GM12878 (cell line): ENCODE measurements at regions not wholly inside any gene's neighbourhood (a gene's known extent, or its start where the extent isn't known, plus 50 kb on each side); places are given as distances from the start of the nearest gene placed in this dataset.
"Not testable (repeated sequence)": the region's sequence is repeated elsewhere in the genome, so short reads cannot be mapped to it uniquely, and the experiment has no call there.

ENCODE experiments used
- ATAC-seq: fragments of 200-7000 bp; cut with Tn5 transposase; 3 replicates; pipeline ENCODE4 v1.9.1; 2020; ENCODE audit warnings: mild to moderate bottlenecking, moderate library complexity
- BruUV-seq: library from RNA; stranded (reverse); fragments of 400-500 nt; replicated peaks from 2 replicates; lab custom pipeline; 2021; lab: Mats Ljungman, UMichigan
- CTCF ChIA-PET: fragments of 300-600 bp; sonication (Branson Sonifier 250); formaldehyde crosslinking; extraction: SDS; loops from one replicate; lab custom pipeline; 2021; ENCODE audit warnings: inconsistent platforms; lab: Yijun Ruan, JAX
- POLR2A ChIA-PET: fragments of 350-600 bp; formaldehyde crosslinking; extraction: SDS; loops from one replicate; lab custom pipeline; 2021; ENCODE audit warnings: inconsistent platforms; lab: Charles Lee
- RAD21 ChIA-PET: fragments of 300-600 bp; sonication (Branson Sonifier 250); formaldehyde crosslinking; loops from one replicate; lab custom pipeline; 2023; ENCODE audit warnings: antibody characterized with exemption; ENCODE audit not compliant: unreplicated experiment; lab: Charles Lee
- SMC1A ChIA-PET: fragments of 300-600 bp; sonication (Branson Sonifier 250); formaldehyde crosslinking; loops from one replicate; lab custom pipeline; 2023; ENCODE audit not compliant: unreplicated experiment, uncharacterized antibody; lab: Charles Lee
- DNase-seq: peaks from one replicate; pipeline ENCODE4 v3.0.0-alpha.2; 2011; ENCODE audit warnings: low read depth, low spot score
- FAIRE-seq: peaks from 3 replicates; lab custom pipeline; 2011; peaks lifted over from hg19 to GRCh38; lab: Jason Lieb, UNC
- H2AFZ ChIP-seq: 2 replicates; pipeline ENCODE4 v1.6.0; 2011; ENCODE audit warnings: low read depth, low read length, control low read depth; ENCODE audit not compliant: control insufficient read depth
- H3K27ac ChIP-seq: 2 replicates; pipeline ENCODE4 v1.5.1; 2011; ENCODE audit warnings: control low read depth; ENCODE audit not compliant: control insufficient read depth, insufficient read depth
- H3K27me3 ChIP-seq, 2 experiments: replicated peaks in 1 of 2; 2 replicates each; pipeline versions ENCODE4 v1.6.0 to v1.6.1; 2011; ENCODE audit warnings: low read length in 1 of 2; ENCODE audit not compliant: control insufficient read depth in 2 of 2, insufficient read depth in 2 of 2
- H3K36me3 ChIP-seq, 2 experiments: 2 replicates each; pipeline ENCODE4 v1.5.1; 2011; ENCODE audit warnings: low read length in 1 of 2; ENCODE audit not compliant: control insufficient read depth in 2 of 2, insufficient read depth in 2 of 2
- H3K4me1 ChIP-seq: 2 replicates; pipeline ENCODE4 v1.6.1; 2011; ENCODE audit warnings: mild to moderate bottlenecking, low read length, moderate library complexity, mixed read lengths; ENCODE audit not compliant: control insufficient read depth, insufficient read depth
- H3K4me2 ChIP-seq: 2 replicates; pipeline ENCODE4 v1.6.0; 2011; ENCODE audit warnings: control low read depth; ENCODE audit not compliant: control insufficient read depth, insufficient read depth
- H3K4me3 ChIP-seq: fragments of 200-600 bp; sonication (generic); 2 replicates; pipeline ENCODE4 v1.5.1; 2016
- H3K79me2 ChIP-seq: 2 replicates; pipeline ENCODE4 v1.6.0; 2011; ENCODE audit warnings: low read length; ENCODE audit not compliant: control insufficient read depth, insufficient read depth
- H3K9ac ChIP-seq: 2 replicates; pipeline ENCODE4 v1.8.0; 2011; ENCODE audit warnings: low read length, control low read depth, mixed read lengths; ENCODE audit not compliant: control insufficient read depth, insufficient read depth
- H3K9me3 ChIP-seq: replicated peaks from 3 replicates; pipeline ENCODE4 v1.5.1; 2011; ENCODE audit warnings: mild to moderate bottlenecking, low read length; ENCODE audit not compliant: control insufficient read depth, insufficient read depth
- H4K20me1 ChIP-seq: 2 replicates; pipeline ENCODE4 v1.6.0; 2011; ENCODE audit not compliant: control insufficient read depth, insufficient read depth
- CHD4 ChIP-seq: fragments of 200-600 bp; sonication (generic); IDR thresholded peaks from 2 replicates; pipeline ENCODE4 v1.6.1; 2016; ENCODE audit warnings: mild to moderate bottlenecking
- WGBS: methylation state at CpG from one replicate; pipeline ENCODE4 v1.1.6; 2016; ENCODE audit warnings: low lambda C conversion rate; ENCODE audit not compliant: insufficient replicate concordance, insufficient coverage; ENCODE audit errors: missing lambda C conversion rate; 5-methylcytosine and 5-hydroxymethylcytosine counted together
- in situ Hi-C: fragments of 300-500 bp; cut with MboI; formaldehyde crosslinking; loops from 9 replicates; pipeline ENCODE4 v1.14.3; 2018; ENCODE audit warnings: mixed read lengths
- intact Hi-C: fragments of 100-400 bp; cut with micrococcal nuclease; formaldehyde crosslinking; loops from one replicate; pipeline ENCODE4 v1.14.2; 2022; ENCODE audit not compliant: unreplicated experiment

- 67% methylated on average over 18 of the region's 20 CpGs for WGBS
- H3K79me2 ChIP-seq, H3K9ac ChIP-seq, H3K4me1 ChIP-seq, ATAC-seq, H3K4me3 ChIP-seq, H3K9me3 ChIP-seq, CTCF ChIA-PET, H4K20me1 ChIP-seq, H2AFZ ChIP-seq, BruUV-seq, SMC1A ChIA-PET, intact Hi-C loops, RAD21 ChIA-PET, H3K27me3 ChIP-seq, H3K36me3 ChIP-seq, H3K4me2 ChIP-seq, POLR2A ChIA-PET, DNase-seq, FAIRE-seq, in situ Hi-C loops, H3K27ac ChIP-seq: not testable (repeated sequence)
These were observed 146.9 kb upstream of the APOOL start for GRCh38 chrX:84856791-84857190.

GRCh38 chrX:84858771-84859170 lies 144.9 kb upstream of the APOOL start:
- DNase-seq, intact Hi-C loops: not testable (repeated sequence)
- FAIRE-seq = peak; percentile 92

GRCh38 chrX:84865113-84865512 lies 138.6 kb upstream of the APOOL start:
- Histone ChIP-seq H3K9ac (no peak overlapping the region), H3K9me3 (no peaks in the 10 kb centered on the region), H4K20me1 (no peaks in the 10 kb centered on the region), H3K27ac (no peak overlapping the region), H3K4me3 (no peak overlapping the region), H2AFZ (no peak overlapping the region), H3K27me3 (no peaks in the 10 kb centered on the region), H3K4me1 (no peaks in the 10 kb centered on the region), H3K4me2 (no peak overlapping the region), H3K36me3 (no peaks in the 10 kb centered on the region), H3K79me2 (no peaks in the 10 kb centered on the region)
- ATAC-seq = no peak
- ChIA-PET SMC1A (no interaction called here), POLR2A (no interaction called here), CTCF (no interaction called here), RAD21 (no interaction called here)
- intact Hi-C loops (no loop called here), in situ Hi-C loops (no loop called here)
- no peak for TF ChIP-seq CHD4
- no peak for FAIRE-seq
- no peak for DNase-seq
- BruUV-seq = no TSS peak

More at GRCh38 chrX:84858771-84859170, 144.9 kb upstream of the APOOL start:
- BruUV-seq, H3K4me3 ChIP-seq, H3K4me2 ChIP-seq, H3K9me3 ChIP-seq, H4K20me1 ChIP-seq, H2AFZ ChIP-seq, in situ Hi-C loops, H3K4me1 ChIP-seq, CTCF ChIA-PET, RAD21 ChIA-PET, H3K36me3 ChIP-seq, H3K27ac ChIP-seq, SMC1A ChIA-PET, ATAC-seq, H3K27me3 ChIP-seq, H3K9ac ChIP-seq, POLR2A ChIA-PET, H3K79me2 ChIP-seq: not testable (repeated sequence)
- 0% methylated on average over 1 of the region's 2 CpGs for WGBS

- CTCF ChIA-PET, DNase-seq, H3K4me1 ChIP-seq, H3K27ac ChIP-seq, H3K4me3 ChIP-seq, H3K79me2 ChIP-seq, ATAC-seq, H3K36me3 ChIP-seq, H3K9ac ChIP-seq, intact Hi-C loops, SMC1A ChIA-PET, RAD21 ChIA-PET, POLR2A ChIA-PET, H3K9me3 ChIP-seq, BruUV-seq, H2AFZ ChIP-seq, H4K20me1 ChIP-seq, H3K4me2 ChIP-seq, in situ Hi-C loops, FAIRE-seq, H3K27me3 ChIP-seq: not testable (repeated sequence)
- WGBS = 0% methylated on average over 1 of the region's 1 CpG
These were observed 133.4 kb upstream of the APOOL start for GRCh38 chrX:84870281-84870680.
